Astrocyte (in vitro differentiated cells and primary cell): ENCODE measurements at regions not wholly inside any gene's neighbourhood (a gene's known extent, or its start where the extent isn't known, plus 50 kb on each side); places are given as distances from the start of the nearest gene placed in this dataset.

ENCODE experiments used
- DNase-seq: peaks from one replicate; pipeline ENCODE4 v3.0.0-alpha.2; 2010; ENCODE audit warnings: low read depth
- FAIRE-seq: peaks from 2 replicates; lab custom pipeline; 2011; peaks lifted over from hg19 to GRCh38; lab: Jason Lieb, UNC
- H2AFZ ChIP-seq: 2 replicates; pipeline ENCODE4 v1.6.0; 2012; ENCODE audit warnings: low read depth, low read length, inconsistent platforms
- H3K27ac ChIP-seq: 2 replicates; pipeline ENCODE4 v1.5.1; 2011; ENCODE audit warnings: low read depth, low read length, inconsistent platforms
- H3K27me3 ChIP-seq: 2 replicates; pipeline ENCODE4 v1.6.0; 2011; ENCODE audit warnings: low read length, inconsistent platforms; ENCODE audit not compliant: insufficient read depth
- H3K36me3 ChIP-seq: 2 replicates; pipeline ENCODE4 v1.5.1; 2011; ENCODE audit warnings: low read length, inconsistent platforms; ENCODE audit not compliant: insufficient read depth
- H3K4me1 ChIP-seq: 2 replicates; pipeline ENCODE4 v1.5.1; 2011; ENCODE audit warnings: low read length, inconsistent platforms; ENCODE audit not compliant: insufficient read depth
- H3K4me2 ChIP-seq: 2 replicates; pipeline ENCODE4 v1.6.0; 2012; ENCODE audit warnings: low read length, inconsistent platforms
- H3K4me3 ChIP-seq: 2 replicates; pipeline ENCODE4 v1.5.1; 2011; ENCODE audit warnings: low read depth, mild to moderate bottlenecking, low read length, inconsistent platforms; ENCODE audit not compliant: insufficient read depth
- H3K79me2 ChIP-seq: 2 replicates; pipeline ENCODE4 v1.6.0; 2012; ENCODE audit warnings: mild to moderate bottlenecking, low read length, inconsistent platforms; ENCODE audit not compliant: insufficient read depth
- H3K9ac ChIP-seq: 2 replicates; pipeline ENCODE4 v1.6.0; 2012; ENCODE audit warnings: mild to moderate bottlenecking, low read length, inconsistent platforms
- H3K9me3 ChIP-seq: 2 replicates; pipeline ENCODE4 v1.5.1; 2012; ENCODE audit warnings: low read depth, mild to moderate bottlenecking, low read length, inconsistent platforms; ENCODE audit not compliant: insufficient read depth
- H4K20me1 ChIP-seq: 2 replicates; pipeline ENCODE4 v1.6.0; 2012; ENCODE audit warnings: low read length, inconsistent platforms; ENCODE audit not compliant: insufficient read depth
- H3K27ac Mint-ChIP-seq: one replicate; pipeline ENCODE4 v1.8.0; 2021; ENCODE audit warnings: mild to moderate bottlenecking, mixed read lengths; ENCODE audit not compliant: unreplicated experiment
- H3K27me3 Mint-ChIP-seq: one replicate; pipeline ENCODE4 v1.8.0; 2021; ENCODE audit warnings: low read depth, mixed read lengths; ENCODE audit not compliant: unreplicated experiment
- H3K36me3 Mint-ChIP-seq: one replicate; pipeline ENCODE4 v1.8.0; 2021; ENCODE audit warnings: low read depth, mixed read lengths; ENCODE audit not compliant: unreplicated experiment
- H3K4me1 Mint-ChIP-seq: one replicate; pipeline ENCODE4 v1.8.0; 2021; ENCODE audit warnings: low read depth, mixed read lengths; ENCODE audit not compliant: unreplicated experiment
- H3K4me3 Mint-ChIP-seq: one replicate; pipeline ENCODE4 v1.8.0; 2021; ENCODE audit warnings: mild to moderate bottlenecking, moderate library complexity, mixed read lengths; ENCODE audit not compliant: unreplicated experiment
- H3K9me3 Mint-ChIP-seq: one replicate; pipeline ENCODE4 v1.8.0; 2021; ENCODE audit warnings: mild to moderate bottlenecking, mixed read lengths; ENCODE audit not compliant: unreplicated experiment
- CTCF ChIP-seq: IDR thresholded peaks from 2 replicates; pipeline ENCODE4 v1.5.1; 2011; ENCODE audit warnings: low read depth, mild to moderate bottlenecking, inconsistent platforms, low read length, moderate library complexity; ENCODE audit not compliant: insufficient read depth
- EZH2 ChIP-seq: IDR thresholded peaks from 2 replicates; pipeline ENCODE4 v1.6.1; 2012; ENCODE audit warnings: mild to moderate bottlenecking, low read length, inconsistent platforms; ENCODE audit not compliant: insufficient read depth

GRCh38 chr11:116240710-116241109 is 532.1 kb downstream of the BUD13 start:
- Histone ChIP-seq H4K20me1 (no peaks in the 10 kb centered on the region), H3K4me2 (no peak overlapping the region), H3K4me1 (no peaks in the 10 kb centered on the region), H3K27ac (no peak overlapping the region), H3K9me3 (no peaks in the 10 kb centered on the region), H3K9ac (no peak overlapping the region), H3K4me3 (no peak overlapping the region), H3K79me2 (no peaks in the 10 kb centered on the region), H3K27me3 (peaks cover 2% of the 10 kb centered on the region), H2AFZ (no peak overlapping the region), H3K36me3 (no peaks in the 10 kb centered on the region)
- peaks cover 55% of the 10 kb centered on the region for H3K27me3 Mint-ChIP-seq
- TF ChIP-seq CTCF (no peak), EZH2 (no peak)
- no peaks in the 10 kb centered on the region for H3K36me3 Mint-ChIP-seq
- H3K9me3 Mint-ChIP-seq, result peaks cover 1% of the 10 kb centered on the region
- no peak overlapping the region for H3K27ac Mint-ChIP-seq
- no peak for DNase-seq
- H3K4me1 Mint-ChIP-seq, result peaks cover 3% of the 10 kb centered on the region
- no peak for FAIRE-seq
- H3K4me3 Mint-ChIP-seq, result no peak overlapping the region

- Mint-ChIP-seq H3K9me3 (peaks cover 1% of the 10 kb centered on the region), H3K36me3 (no peaks in the 10 kb centered on the region), H3K27me3 (peaks cover 45% of the 10 kb centered on the region), H3K4me1 (peaks cover 3% of the 10 kb centered on the region), H3K4me3 (no peak overlapping the region), H3K27ac (no peak overlapping the region)
- FAIRE-seq (no peak), DNase-seq (no peak)
- no peak overlapping the region for H3K4me3 ChIP-seq
- H3K36me3 ChIP-seq, result no peaks in the 10 kb centered on the region
- no peaks in the 10 kb centered on the region for H3K9me3 ChIP-seq
- TF ChIP-seq EZH2 (no peak), CTCF (no peak)
- H3K4me1 ChIP-seq, result no peaks in the 10 kb centered on the region
- H3K4me2 ChIP-seq, result no peak overlapping the region
- H3K9ac ChIP-seq, result no peak overlapping the region
- no peak overlapping the region for H2AFZ ChIP-seq
- H3K27ac ChIP-seq, result no peak overlapping the region
- peaks cover 2% of the 10 kb centered on the region for H3K27me3 ChIP-seq
- H3K79me2 ChIP-seq, result no peaks in the 10 kb centered on the region
- H4K20me1 ChIP-seq, result no peaks in the 10 kb centered on the region
Measured at GRCh38 chr11:116239247-116239646, 533.5 kb downstream of the BUD13 start.

- H3K9me3 Mint-ChIP-seq, result peaks cover 2% of the 10 kb centered on the region
- Histone ChIP-seq H3K79me2 (no peaks in the 10 kb centered on the region), H3K4me1 (no peaks in the 10 kb centered on the region), H3K4me3 (no peak overlapping the region), H3K36me3 (no peaks in the 10 kb centered on the region), H3K27ac (no peak overlapping the region), H3K4me2 (no peak overlapping the region), H2AFZ (no peak overlapping the region), H3K27me3 (no peaks in the 10 kb centered on the region), H3K9me3 (no peaks in the 10 kb centered on the region), H4K20me1 (no peaks in the 10 kb centered on the region), H3K9ac (no peak overlapping the region)
- DNase-seq (no peak), FAIRE-seq (no peak)
- peaks cover 9% of the 10 kb centered on the region for H3K4me1 Mint-ChIP-seq
- H3K27me3 Mint-ChIP-seq, result peaks cover 25% of the 10 kb centered on the region
- H3K36me3 Mint-ChIP-seq, result no peaks in the 10 kb centered on the region
- no peak overlapping the region for H3K4me3 Mint-ChIP-seq
- no peak overlapping the region for H3K27ac Mint-ChIP-seq
- TF ChIP-seq CTCF (no peak), EZH2 (no peak)
Measured at GRCh38 chr11:116234989-116235568, 537.7 kb downstream of the BUD13 start.
